Stimulated activated CD8-positive, alpha-beta memory T cell treated with anti-CD3 and anti-CD28 coated beads, Interleukin-15, amount 100 ng/mL, for 4 hours (primary cell): ENCODE measurements at regions not wholly inside any gene's neighbourhood (a gene's known extent, or its start where the extent isn't known, plus 50 kb on each side); places are given as distances from the start of the nearest gene placed in this dataset.

ENCODE experiments used
- DNase-seq, 2 donors: peaks; one replicate each; pipeline ENCODE4 v3.0.0-alpha.2; 2020; ENCODE audit warnings: low read depth in 2 of 2

GRCh38 chr10:130812381-130813148 lies 499.0 kb downstream of the TCERG1L start:
- DNase-seq: no peak

- no peak for DNase-seq
These were observed 496.9 kb downstream of the TCERG1L start for GRCh38 chr10:130814610-130815009.

GRCh38 chr10:130816116-130816901 lies 495.2 kb downstream of the TCERG1L start:
- no peak for DNase-seq

GRCh38 chr10:130817046-130817624 lies 494.4 kb downstream of the TCERG1L start:
- no peak for DNase-seq

- no peak for DNase-seq
These were observed 493.8 kb downstream of the TCERG1L start for GRCh38 chr10:130817674-130818073.

- DNase-seq: no peak
These were observed 490.5 kb downstream of the TCERG1L start for GRCh38 chr10:130820880-130821482.

GRCh38 chr10:130824230-130825014 lies 487.1 kb downstream of the TCERG1L start:
- no peak for DNase-seq

- DNase-seq: no peak
These were observed 477.9 kb downstream of the TCERG1L start for GRCh38 chr10:130833596-130833995.

GRCh38 chr10:130834170-130834569 lies 477.4 kb downstream of the TCERG1L start:
- no peak for DNase-seq

GRCh38 chr10:130834573-130834972 lies 476.9 kb downstream of the TCERG1L start:
- no peak for DNase-seq

GRCh38 chr10:130835068-130835467 lies 476.5 kb downstream of the TCERG1L start:
- DNase-seq: no peak

- DNase-seq: no peak
These were observed 475.2 kb downstream of the TCERG1L start for GRCh38 chr10:130836344-130836743.

- DNase-seq: no peak
These were observed 468.4 kb downstream of the TCERG1L start for GRCh38 chr10:130843051-130843653.

GRCh38 chr10:130844310-130844709 lies 467.2 kb downstream of the TCERG1L start:
- no peak for DNase-seq

- DNase-seq: no peak
These were observed 464.4 kb downstream of the TCERG1L start for GRCh38 chr10:130847170-130847569.

GRCh38 chr10:130848855-130849254 lies 462.7 kb downstream of the TCERG1L start:
- DNase-seq: no peak

GRCh38 chr10:130854151-130854550 lies 457.4 kb downstream of the TCERG1L start:
- DNase-seq: no peak

- DNase-seq: no peak
These were observed 453.8 kb downstream of the TCERG1L start for GRCh38 chr10:130857631-130858295.

GRCh38 chr10:130858626-130859025 lies 452.9 kb downstream of the TCERG1L start:
- no peak for DNase-seq

- DNase-seq: no peak
These were observed 452.1 kb downstream of the TCERG1L start for GRCh38 chr10:130859427-130859826.

- no peak for DNase-seq
These were observed 449.4 kb downstream of the TCERG1L start for GRCh38 chr10:130862122-130862521.
